ENCODE measurements at regions not wholly inside any gene's neighbourhood (a gene's known extent, or its start where the extent isn't known, plus 50 kb on each side); places are given as distances from the start of the nearest gene placed in this dataset.

GRCh38 chr1:234712891-234713305, 102.9 kb upstream of the IRF2BP2 start (continued):
- TF ChIP-seq SNAPC4 (CRISPR knock-in tag; IDR thresholded peaks at IDR 0.05): no peak
- TF ChIP-seq, protein P1, sequence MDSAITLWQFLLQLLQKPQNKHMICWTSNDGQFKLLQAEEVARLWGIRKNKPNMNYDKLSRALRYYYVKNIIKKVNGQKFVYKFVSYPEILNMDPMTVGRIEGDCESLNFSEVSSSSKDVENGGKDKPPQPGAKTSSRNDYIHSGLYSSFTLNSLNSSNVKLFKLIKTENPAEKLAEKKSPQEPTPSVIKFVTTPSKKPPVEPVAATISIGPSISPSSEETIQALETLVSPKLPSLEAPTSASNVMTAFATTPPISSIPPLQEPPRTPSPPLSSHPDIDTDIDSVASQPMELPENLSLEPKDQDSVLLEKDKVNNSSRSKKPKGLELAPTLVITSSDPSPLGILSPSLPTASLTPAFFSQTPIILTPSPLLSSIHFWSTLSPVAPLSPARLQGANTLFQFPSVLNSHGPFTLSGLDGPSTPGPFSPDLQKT (CRISPR knock-in tag; IDR thresholded peaks at IDR 0.05; ENCODE audit: borderline replicate concordance): no peak
- TF ChIP-seq, protein P2, sequence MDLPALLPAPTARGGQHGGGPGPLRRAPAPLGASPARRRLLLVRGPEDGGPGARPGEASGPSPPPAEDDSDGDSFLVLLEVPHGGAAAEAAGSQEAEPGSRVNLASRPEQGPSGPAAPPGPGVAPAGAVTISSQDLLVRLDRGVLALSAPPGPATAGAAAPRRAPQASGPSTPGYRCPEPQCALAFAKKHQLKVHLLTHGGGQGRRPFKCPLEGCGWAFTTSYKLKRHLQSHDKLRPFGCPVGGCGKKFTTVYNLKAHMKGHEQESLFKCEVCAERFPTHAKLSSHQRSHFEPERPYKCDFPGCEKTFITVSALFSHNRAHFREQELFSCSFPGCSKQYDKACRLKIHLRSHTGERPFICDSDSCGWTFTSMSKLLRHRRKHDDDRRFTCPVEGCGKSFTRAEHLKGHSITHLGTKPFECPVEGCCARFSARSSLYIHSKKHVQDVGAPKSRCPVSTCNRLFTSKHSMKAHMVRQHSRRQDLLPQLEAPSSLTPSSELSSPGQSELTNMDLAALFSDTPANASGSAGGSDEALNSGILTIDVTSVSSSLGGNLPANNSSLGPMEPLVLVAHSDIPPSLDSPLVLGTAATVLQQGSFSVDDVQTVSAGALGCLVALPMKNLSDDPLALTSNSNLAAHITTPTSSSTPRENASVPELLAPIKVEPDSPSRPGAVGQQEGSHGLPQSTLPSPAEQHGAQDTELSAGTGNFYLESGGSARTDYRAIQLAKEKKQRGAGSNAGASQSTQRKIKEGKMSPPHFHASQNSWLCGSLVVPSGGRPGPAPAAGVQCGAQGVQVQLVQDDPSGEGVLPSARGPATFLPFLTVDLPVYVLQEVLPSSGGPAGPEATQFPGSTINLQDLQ (CRISPR knock-in tag; IDR thresholded peaks at IDR 0.05): no peak
- TF ChIP-seq SRSF1 (optimal IDR thresholded peaks at IDR 0.05; ENCODE audit: low read depth, low read length): no peak
- TF ChIP-seq KAT2B (IDR thresholded peaks at IDR 0.05; ENCODE audit: borderline replicate concordance, low read depth, low read length): no peak
- TF ChIP-seq, protein P3, sequence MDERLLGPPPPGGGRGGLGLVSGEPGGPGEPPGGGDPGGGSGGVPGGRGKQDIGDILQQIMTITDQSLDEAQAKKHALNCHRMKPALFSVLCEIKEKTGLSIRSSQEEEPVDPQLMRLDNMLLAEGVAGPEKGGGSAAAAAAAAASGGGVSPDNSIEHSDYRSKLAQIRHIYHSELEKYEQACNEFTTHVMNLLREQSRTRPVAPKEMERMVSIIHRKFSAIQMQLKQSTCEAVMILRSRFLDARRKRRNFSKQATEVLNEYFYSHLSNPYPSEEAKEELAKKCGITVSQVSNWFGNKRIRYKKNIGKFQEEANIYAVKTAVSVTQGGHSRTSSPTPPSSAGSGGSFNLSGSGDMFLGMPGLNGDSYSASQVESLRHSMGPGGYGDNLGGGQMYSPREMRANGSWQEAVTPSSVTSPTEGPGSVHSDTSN (CRISPR knock-in tag; IDR thresholded peaks at IDR 0.05): no peak
- no peak for TF ChIP-seq ZNF572 (CRISPR knock-in tag; IDR thresholded peaks at IDR 0.05)
- TF ChIP-seq HCFC1 (IDR thresholded peaks at IDR 0.05; ENCODE audit: low read depth, low read length): no peak
- TF ChIP-seq ZNF777 (CRISPR knock-in tag; IDR thresholded peaks at IDR 0.05): no peak
- TF ChIP-seq ZNF737 (CRISPR knock-in tag; IDR thresholded peaks at IDR 0.05; ENCODE audit: borderline replicate concordance): no peak
- 0 out of 2 replicates have a peak, but pooled peaks have one; percentile 37 for TF ChIP-seq ZNF772 (CRISPR knock-in tag; IDR thresholded peaks at IDR 0.05)
- TF ChIP-seq, protein P4, sequence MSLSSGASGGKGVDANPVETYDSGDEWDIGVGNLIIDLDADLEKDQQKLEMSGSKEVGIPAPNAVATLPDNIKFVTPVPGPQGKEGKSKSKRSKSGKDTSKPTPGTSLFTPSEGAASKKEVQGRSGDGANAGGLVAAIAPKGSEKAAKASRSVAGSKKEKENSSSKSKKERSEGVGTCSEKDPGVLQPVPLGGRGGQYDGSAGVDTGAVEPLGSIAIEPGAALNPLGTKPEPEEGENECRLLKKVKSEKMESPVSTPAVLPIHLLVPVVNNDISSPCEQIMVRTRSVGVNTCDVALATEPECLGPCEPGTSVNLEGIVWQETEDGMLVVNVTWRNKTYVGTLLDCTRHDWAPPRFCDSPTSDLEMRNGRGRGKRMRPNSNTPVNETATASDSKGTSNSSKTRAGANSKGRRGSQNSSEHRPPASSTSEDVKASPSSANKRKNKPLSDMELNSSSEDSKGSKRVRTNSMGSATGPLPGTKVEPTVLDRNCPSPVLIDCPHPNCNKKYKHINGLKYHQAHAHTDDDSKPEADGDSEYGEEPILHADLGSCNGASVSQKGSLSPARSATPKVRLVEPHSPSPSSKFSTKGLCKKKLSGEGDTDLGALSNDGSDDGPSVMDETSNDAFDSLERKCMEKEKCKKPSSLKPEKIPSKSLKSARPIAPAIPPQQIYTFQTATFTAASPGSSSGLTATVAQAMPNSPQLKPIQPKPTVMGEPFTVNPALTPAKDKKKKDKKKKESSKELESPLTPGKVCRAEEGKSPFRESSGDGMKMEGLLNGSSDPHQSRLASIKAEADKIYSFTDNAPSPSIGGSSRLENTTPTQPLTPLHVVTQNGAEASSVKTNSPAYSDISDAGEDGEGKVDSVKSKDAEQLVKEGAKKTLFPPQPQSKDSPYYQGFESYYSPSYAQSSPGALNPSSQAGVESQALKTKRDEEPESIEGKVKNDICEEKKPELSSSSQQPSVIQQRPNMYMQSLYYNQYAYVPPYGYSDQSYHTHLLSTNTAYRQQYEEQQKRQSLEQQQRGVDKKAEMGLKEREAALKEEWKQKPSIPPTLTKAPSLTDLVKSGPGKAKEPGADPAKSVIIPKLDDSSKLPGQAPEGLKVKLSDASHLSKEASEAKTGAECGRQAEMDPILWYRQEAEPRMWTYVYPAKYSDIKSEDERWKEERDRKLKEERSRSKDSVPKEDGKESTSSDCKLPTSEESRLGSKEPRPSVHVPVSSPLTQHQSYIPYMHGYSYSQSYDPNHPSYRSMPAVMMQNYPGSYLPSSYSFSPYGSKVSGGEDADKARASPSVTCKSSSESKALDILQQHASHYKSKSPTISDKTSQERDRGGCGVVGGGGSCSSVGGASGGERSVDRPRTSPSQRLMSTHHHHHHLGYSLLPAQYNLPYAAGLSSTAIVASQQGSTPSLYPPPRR (CRISPR knock-in tag; IDR thresholded peaks at IDR 0.05; ENCODE audit: borderline replicate concordance): 0 out of 2 replicates have a peak, but pooled peaks have one; percentile 20
- no peak for TF ChIP-seq XRCC5 (optimal IDR thresholded peaks at IDR 0.05; ENCODE audit: low read length)
- TF ChIP-seq ZNF816 (CRISPR knock-in tag; IDR thresholded peaks at IDR 0.05; ENCODE audit: borderline replicate concordance): no peak
